Stimulated activated CD4-positive, alpha-beta T cell treated with anti-CD3 and anti-CD28 coated beads, Interleukin-15, amount 100 ng/mL, for 24 hours (primary cell): ENCODE measurements at regions not wholly inside any gene's neighbourhood (a gene's known extent, or its start where the extent isn't known, plus 50 kb on each side); places are given as distances from the start of the nearest gene placed in this dataset.

Source experiments
- DNase-seq: peaks from one replicate; pipeline ENCODE4 v3.0.0-alpha.2; 2020

GRCh38 chr14:36028218-36028617 lies 148.3 kb downstream of the PTCSC3 start:
- peak; percentile 7 for DNase-seq

GRCh38 chr14:36027354-36027753 lies 149.2 kb downstream of the PTCSC3 start:
- no peak for DNase-seq

GRCh38 chr14:36022765-36023410 lies 153.6 kb downstream of the PTCSC3 start:
- no peak for DNase-seq

- no peak for DNase-seq
These were observed 154.8 kb downstream of the PTCSC3 start for GRCh38 chr14:36021591-36022320.

GRCh38 chr14:36021030-36021422 lies 155.5 kb downstream of the PTCSC3 start:
- DNase-seq: no peak

GRCh38 chr14:36020120-36021029 lies 156.1 kb downstream of the PTCSC3 start:
- DNase-seq: no peak

- no peak for DNase-seq
These were observed 157.4 kb downstream of the PTCSC3 start for GRCh38 chr14:36019126-36019525.

- no peak for DNase-seq
These were observed 162.3 kb downstream of the PTCSC3 start for GRCh38 chr14:36014236-36014635.

GRCh38 chr14:36013483-36013882 lies 163.0 kb downstream of the PTCSC3 start:
- DNase-seq: no peak

GRCh38 chr14:36012621-36013020 lies 163.9 kb downstream of the PTCSC3 start:
- no peak for DNase-seq

- DNase-seq: no peak
These were observed 166.9 kb downstream of the PTCSC3 start for GRCh38 chr14:36009643-36010042.

- no peak for DNase-seq
These were observed 169.9 kb downstream of the PTCSC3 start for GRCh38 chr14:36006623-36007022.

- DNase-seq: no peak
These were observed 170.9 kb downstream of the PTCSC3 start for GRCh38 chr14:36005670-36006069.

- no peak for DNase-seq
These were observed 174.6 kb downstream of the PTCSC3 start for GRCh38 chr14:36001936-36002335.

- DNase-seq: no peak
These were observed 173.2 kb downstream of the BRMS1L start for GRCh38 chr14:35999294-35999693.

GRCh38 chr14:35998303-35998702 lies 172.2 kb downstream of the BRMS1L start:
- no peak for DNase-seq

- no peak for DNase-seq
These were observed 167.5 kb downstream of the BRMS1L start for GRCh38 chr14:35993684-35993960.

- DNase-seq: no peak
These were observed 166.9 kb downstream of the BRMS1L start for GRCh38 chr14:35992816-35993683.

GRCh38 chr14:35991356-35991755 lies 165.2 kb downstream of the BRMS1L start:
- no peak for DNase-seq

GRCh38 chr14:35989736-35990135 lies 163.6 kb downstream of the BRMS1L start:
- no peak for DNase-seq

GRCh38 chr14:35988972-35989690 lies 163.0 kb downstream of the BRMS1L start:
- no peak for DNase-seq

- no peak for DNase-seq
These were observed 162.4 kb downstream of the BRMS1L start for GRCh38 chr14:35988550-35988949.
